NCI-H748 (cell line): ENCODE measurements at regions not wholly inside any gene's neighbourhood (a gene's known extent, or its start where the extent isn't known, plus 50 kb on each side); places are given as distances from the start of the nearest gene placed in this dataset.

Experiments used
- DNase-seq: peaks from one replicate; lab custom pipeline; 2025; ENCODE audit not compliant: unreplicated experiment; lab: John Stamatoyannopoulos, UW

DNA sequence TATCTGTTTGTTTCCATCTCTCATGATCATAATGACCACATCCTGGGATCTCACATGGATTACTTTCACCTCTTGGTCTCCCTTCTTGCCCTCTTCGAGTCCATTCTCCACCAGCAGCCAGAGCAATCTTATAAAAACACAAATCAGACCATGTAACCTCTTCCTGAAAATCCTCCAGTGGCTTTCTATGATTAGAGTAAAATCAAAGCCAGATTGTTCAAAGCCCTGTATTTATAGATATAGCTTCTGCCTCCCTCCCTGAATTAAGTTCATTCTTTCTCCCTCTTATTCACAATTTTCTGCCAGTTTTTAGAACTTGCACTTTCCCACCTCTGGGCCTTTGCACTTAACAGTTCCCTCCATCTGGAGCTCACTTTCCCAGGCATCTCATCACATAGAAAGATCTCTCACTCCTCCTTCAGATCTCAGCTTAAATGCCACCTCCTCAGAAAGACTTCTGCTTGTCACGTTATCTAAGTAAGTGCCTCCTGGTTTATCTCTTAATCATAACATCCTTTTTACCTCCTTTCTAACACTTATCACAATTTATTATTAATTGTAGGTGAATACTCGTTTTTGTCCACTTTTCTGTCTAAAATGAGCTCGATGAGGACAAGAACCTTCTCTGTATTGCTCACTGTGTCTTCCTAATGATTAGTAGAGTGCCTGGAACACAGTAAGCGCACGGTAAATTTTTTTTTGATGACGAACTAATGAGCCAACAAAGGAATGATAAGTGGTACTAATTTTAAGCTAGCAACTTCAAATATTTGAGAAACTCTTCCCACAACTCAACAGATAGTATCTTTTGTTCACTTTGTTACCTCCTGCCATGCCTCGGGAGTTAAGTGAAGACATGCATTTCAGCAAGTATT is 80.5 kb downstream of the CYB561 start:
- no peak for DNase-seq

GRCh38 chr17:63366241-63366566 is 79.9 kb downstream of the CYB561 start:
- no peak for DNase-seq

DNA sequence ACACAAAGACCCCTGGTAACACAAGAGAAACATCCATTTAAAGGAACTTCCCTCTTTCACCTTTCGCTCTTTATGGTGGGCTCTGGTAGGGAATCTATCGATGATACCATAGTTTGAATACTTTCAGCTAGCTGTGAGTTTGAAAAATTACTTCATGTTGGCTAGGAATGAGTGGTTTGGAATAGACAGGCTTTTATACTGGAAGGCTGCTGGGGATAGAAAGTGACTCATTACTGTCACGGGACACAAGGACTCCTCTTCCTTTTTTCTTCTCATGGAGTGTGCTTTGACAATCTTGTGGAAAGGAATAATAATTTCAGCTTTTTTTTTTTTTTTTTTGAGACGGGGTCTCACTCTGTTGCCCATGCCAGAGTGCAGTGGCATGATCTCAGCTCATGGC is 76.9 kb downstream of the CYB561 start:
- no peak for DNase-seq

GRCh38 chr17:63370696-63371095 is 75.4 kb downstream of the CYB561 start:
- DNase-seq, result no peak

- no peak for DNase-seq
These were observed 69.2 kb downstream of the CYB561 start for GRCh38 chr17:63376949-63377348.

GRCh38 chr17:63378411-63379375 is 67.4 kb downstream of the CYB561 start:
- no peak for DNase-seq

- no peak for DNase-seq
These were observed 66.5 kb downstream of the CYB561 start for GRCh38 chr17:63379636-63380035.

DNA sequence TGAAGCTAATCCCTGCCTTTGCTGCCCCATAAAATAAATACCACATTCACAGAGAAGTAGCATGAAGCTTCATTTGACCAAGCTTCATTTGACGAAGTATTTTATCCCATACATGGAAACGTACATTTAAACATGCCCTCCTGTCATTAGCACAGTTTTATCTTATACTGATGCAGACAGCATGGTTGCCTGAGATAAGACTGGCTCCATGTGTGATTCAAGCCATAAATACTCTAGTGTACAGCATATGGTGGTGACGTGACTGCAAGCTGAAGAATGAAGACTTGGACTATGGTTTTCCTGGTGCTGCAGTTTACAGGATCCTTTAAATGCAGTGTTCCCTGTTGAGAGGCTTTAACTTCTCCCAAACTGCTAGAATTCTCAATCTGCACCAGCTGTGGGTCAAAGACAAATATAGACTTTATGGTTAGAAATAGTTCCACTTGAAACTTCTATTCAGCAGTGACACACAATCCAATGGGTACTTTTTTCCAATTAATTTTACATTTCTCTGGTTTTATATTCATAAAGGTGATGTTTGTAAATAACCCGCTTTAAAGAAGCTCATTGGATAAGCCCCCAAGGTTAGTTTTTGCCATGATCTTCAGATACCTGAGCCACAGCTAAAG is 64.9 kb downstream of the CYB561 start:
- DNase-seq, result no peak

GRCh38 chr17:63382136-63382535 is 64.0 kb downstream of the CYB561 start:
- DNase-seq, result no peak
